ENCODE measurements at regions not wholly inside any gene's neighbourhood (a gene's known extent, or its start where the extent isn't known, plus 50 kb on each side); places are given as distances from the start of the nearest gene placed in this dataset.

DNA sequence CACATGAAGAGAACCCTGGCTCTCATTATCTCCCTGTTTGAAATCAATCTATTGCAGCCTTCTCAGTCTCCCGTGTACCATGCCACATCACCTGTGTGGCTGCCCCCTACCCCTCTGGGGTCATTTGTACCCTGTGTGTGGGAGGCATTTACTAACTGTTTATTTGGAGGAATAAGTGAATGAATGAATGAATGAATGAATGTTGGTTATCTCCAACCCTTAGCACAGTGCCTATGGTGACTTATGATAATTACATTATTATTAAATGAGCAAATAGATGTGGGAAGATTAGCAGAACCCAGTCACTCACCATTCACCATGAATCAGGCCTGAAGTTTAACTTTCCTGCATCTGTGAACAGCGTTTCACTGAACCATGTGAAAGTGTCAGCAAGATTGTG lies 560.8 kb downstream of the MATN1 start (continued):
- TF ChIP-seq USF2 (IDR thresholded peaks at IDR 0.05; ENCODE audit: low read depth, low read length) (no peak), USF2 (CRISPR knock-in tag; IDR thresholded peaks at IDR 0.05; ENCODE audit: borderline replicate concordance) (no peak), RFXAP (CRISPR knock-in tag; IDR thresholded peaks at IDR 0.05; ENCODE audit: borderline replicate concordance) (no peak), MYNN (CRISPR knock-in tag; IDR thresholded peaks at IDR 0.05; ENCODE audit: low read depth) (no peak), POGZ (CRISPR knock-in tag; IDR thresholded peaks at IDR 0.05) (no peak), DR1 (CRISPR knock-in tag; IDR thresholded peaks at IDR 0.05) (no peak), ZNF256 (CRISPR knock-in tag; conservative IDR thresholded peaks at IDR 0.05) (no peak), TAF15 (IDR thresholded peaks at IDR 0.05; ENCODE audit: low read depth, low read length, poor library complexity, severe bottlenecking) (no peak)

DNA sequence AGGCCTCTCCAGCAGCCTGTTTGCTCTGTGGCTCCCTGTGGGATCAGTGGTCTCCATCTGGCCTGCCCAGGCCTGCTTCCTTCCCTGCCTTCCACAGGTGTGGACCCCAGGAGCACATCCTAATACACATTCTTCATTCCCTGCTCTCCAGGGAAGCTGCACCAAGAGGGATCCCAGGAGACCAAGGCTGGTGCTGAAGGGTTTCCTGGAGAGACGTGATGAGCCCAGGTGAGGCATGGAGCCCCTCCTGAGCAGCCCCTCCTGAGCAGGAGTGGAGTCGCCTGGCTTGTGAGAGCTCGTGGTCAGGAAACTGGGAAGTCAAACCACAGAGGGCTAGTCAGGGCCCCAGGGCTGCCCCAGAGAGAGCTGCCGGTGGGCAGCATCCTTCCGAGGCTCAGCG lies 561.4 kb downstream of the MATN1 start:
- H3K27ac ChIP-seq (ENCODE audit: extremely low read length, insufficient read depth, low read length), result no peak overlapping the region
- no peaks in the 10 kb centered on the region for H3K4me1 ChIP-seq (ENCODE audit: insufficient read depth, low read length)
- intact Hi-C loops (cut with micrococcal nuclease; ENCODE audit: unreplicated experiment), result no loop called here
- no peak overlapping the region for H3K4me3 ChIP-seq (replicated peaks in 1 of 3; ENCODE audit: insufficient read depth in 1 of 3, low read depth in 2 of 3, low read length in 3 of 3)
- H3K9ac ChIP-seq (ENCODE audit: insufficient read depth, low read depth, low read length), result no peak overlapping the region
- no peaks in the 10 kb centered on the region for H3K79me2 ChIP-seq (ENCODE audit: insufficient read depth, low read length)
- DNase-seq (ENCODE audit: low spot score) (no peak), ATAC-seq (no peak), FAIRE-seq (no peak)
- H4K20me1 ChIP-seq (ENCODE audit: insufficient read depth, low read length), result no peaks in the 10 kb centered on the region
- H3K4me2 ChIP-seq (ENCODE audit: low read depth, low read length), result no peak overlapping the region
- ChIA-PET CTCF (ENCODE audit: low intra/inter-chr PET ratio, low total read pairs) (no interaction called here), POLR2A (no interaction called here)
- in situ Hi-C loops (cut with HindIII; ENCODE audit: extremely low pct_ligation_motif_present, low pct_unique_long_range_greater_than_20kb), result no loop called here
- H3K36me3 ChIP-seq (replicated peaks in 1 of 2; ENCODE audit: control insufficient read depth in 1 of 2, insufficient read depth in 2 of 2, low read length in 2 of 2), result no peaks in the 10 kb centered on the region
- BruUV-seq (replicated peaks), result no TSS peak
- 49% methylated on average over 3 of the region's 6 CpGs for WGBS (ENCODE audit: low lambda C conversion rate)
- no peak overlapping the region for H2AFZ ChIP-seq (ENCODE audit: low read length)
- H3K9me3 ChIP-seq (ENCODE audit: low read length), result no peaks in the 10 kb centered on the region
- H3K27me3 ChIP-seq (ENCODE audit: control insufficient read depth in 1 of 2, insufficient read depth in 2 of 2, low read length in 2 of 2), result peaks cover 0 to 4% of the 10 kb centered on the region in 2 experiments; a peak in 2 of 5 replicates
- no peak for TF ChIP-seq CBX2 (IDR thresholded peaks at IDR 0.05; ENCODE audit: low read depth, low read length)
- TF ChIP-seq CBX2 (CRISPR knock-in tag; IDR thresholded peaks at IDR 0.05; ENCODE audit: low read depth), result no peak
- no peak for TF ChIP-seq TARDBP (CRISPR knock-in tag; IDR thresholded peaks at IDR 0.05)
- TF ChIP-seq MTF1 (CRISPR knock-in tag; IDR thresholded peaks at IDR 0.05), result no peak
- TF ChIP-seq AGO2 (optimal IDR thresholded peaks at IDR 0.05; ENCODE audit: low read depth, low read length), result no peak
- no peak for TF ChIP-seq ZNF563 (CRISPR knock-in tag; IDR thresholded peaks at IDR 0.05)
- no peak for TF ChIP-seq SIX4 (CRISPR knock-in tag; IDR thresholded peaks at IDR 0.05)
- TF ChIP-seq ZNF383 (CRISPR knock-in tag; IDR thresholded peaks at IDR 0.05; ENCODE audit: borderline replicate concordance), result no peak
- TF ChIP-seq, protein P1, sequence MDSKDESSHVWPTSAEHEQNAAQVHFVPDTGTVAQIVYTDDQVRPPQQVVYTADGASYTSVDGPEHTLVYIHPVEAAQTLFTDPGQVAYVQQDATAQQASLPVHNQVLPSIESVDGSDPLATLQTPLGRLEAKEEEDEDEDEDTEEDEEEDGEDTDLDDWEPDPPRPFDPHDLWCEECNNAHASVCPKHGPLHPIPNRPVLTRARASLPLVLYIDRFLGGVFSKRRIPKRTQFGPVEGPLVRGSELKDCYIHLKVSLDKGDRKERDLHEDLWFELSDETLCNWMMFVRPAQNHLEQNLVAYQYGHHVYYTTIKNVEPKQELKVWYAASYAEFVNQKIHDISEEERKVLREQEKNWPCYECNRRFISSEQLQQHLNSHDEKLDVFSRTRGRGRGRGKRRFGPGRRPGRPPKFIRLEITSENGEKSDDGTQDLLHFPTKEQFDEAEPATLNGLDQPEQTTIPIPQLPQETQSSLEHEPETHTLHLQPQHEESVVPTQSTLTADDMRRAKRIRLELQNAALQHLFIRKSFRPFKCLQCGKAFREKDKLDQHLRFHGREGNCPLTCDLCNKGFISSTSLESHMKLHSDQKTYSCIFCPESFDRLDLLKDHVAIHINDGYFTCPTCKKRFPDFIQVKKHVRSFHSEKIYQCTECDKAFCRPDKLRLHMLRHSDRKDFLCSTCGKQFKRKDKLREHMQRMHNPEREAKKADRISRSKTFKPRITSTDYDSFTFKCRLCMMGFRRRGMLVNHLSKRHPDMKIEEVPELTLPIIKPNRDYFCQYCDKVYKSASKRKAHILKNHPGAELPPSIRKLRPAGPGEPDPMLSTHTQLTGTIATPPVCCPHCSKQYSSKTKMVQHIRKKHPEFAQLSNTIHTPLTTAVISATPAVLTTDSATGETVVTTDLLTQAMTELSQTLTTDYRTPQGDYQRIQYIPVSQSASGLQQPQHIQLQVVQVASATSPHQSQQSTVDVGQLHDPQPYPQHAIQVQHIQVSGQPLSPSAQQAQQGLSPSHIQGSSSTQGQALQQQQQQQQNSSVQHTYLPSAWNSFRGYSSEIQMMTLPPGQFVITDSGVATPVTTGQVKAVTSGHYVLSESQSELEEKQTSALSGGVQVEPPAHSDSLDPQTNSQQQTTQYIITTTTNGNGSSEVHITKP (CRISPR knock-in tag; IDR thresholded peaks at IDR 0.05; ENCODE audit: low read depth), result no peak
- no peak for TF ChIP-seq CREM (IDR thresholded peaks at IDR 0.05)
- no peak for TF ChIP-seq CREM (CRISPR knock-in tag; IDR thresholded peaks at IDR 0.05)
- TF ChIP-seq TBL1XR1 (IDR thresholded peaks at IDR 0.05; ENCODE audit: borderline replicate concordance, low read length, partially characterized antibody), result no peak
- TF ChIP-seq TOPORS (CRISPR knock-in tag; IDR thresholded peaks at IDR 0.05), result no peak
- no peak for TF ChIP-seq SMAD3 (CRISPR knock-in tag; IDR thresholded peaks at IDR 0.05)
